Mesenchymal stem cell (in vitro differentiated cells and primary cell): ENCODE measurements at regions not wholly inside any gene's neighbourhood (a gene's known extent, or its start where the extent isn't known, plus 50 kb on each side); places are given as distances from the start of the nearest gene placed in this dataset.

Experiments used
- DNase-seq: peaks from one replicate; pipeline ENCODE4 v3.0.0-alpha.2; 2013
- H2AFZ ChIP-seq: one replicate; pipeline ENCODE4 v1.6.1; 2013; ENCODE audit warnings: low read depth, mild to moderate bottlenecking, control low read depth, inconsistent platforms, low read length, moderate library complexity
- H2AK5ac ChIP-seq: 2 replicates; pipeline ENCODE4 v1.6.1; 2013; ENCODE audit warnings: low read length, moderate library complexity, mild to moderate bottlenecking, inconsistent platforms; ENCODE audit not compliant: severe bottlenecking
- H2BK120ac ChIP-seq: one replicate; pipeline ENCODE4 v1.6.1; 2013; ENCODE audit warnings: low read depth, mild to moderate bottlenecking, inconsistent platforms, low read length, moderate library complexity
- H2BK12ac ChIP-seq, 2 experiments: one replicate each; pipeline ENCODE4 v1.6.1; 2013; ENCODE audit warnings: inconsistent platforms in 2 of 2, low read length in 2 of 2, mild to moderate bottlenecking in 2 of 2, moderate library complexity in 2 of 2, control low read depth in 1 of 2
- H2BK15ac ChIP-seq: one replicate; pipeline ENCODE4 v1.6.1; 2013; ENCODE audit warnings: mild to moderate bottlenecking, low read depth, inconsistent platforms; ENCODE audit not compliant: poor library complexity, severe bottlenecking
- H2BK5ac ChIP-seq: 2 replicates; pipeline ENCODE4 v1.6.1; 2013; ENCODE audit warnings: low read depth, mild to moderate bottlenecking, low read length, control low read depth, inconsistent platforms; ENCODE audit not compliant: poor library complexity, severe bottlenecking
- H3K14ac ChIP-seq, 2 experiments: one replicate each; pipeline ENCODE4 v1.6.1; 2013; ENCODE audit warnings: inconsistent platforms in 2 of 2, low read length in 2 of 2, control low read depth in 1 of 2, mild to moderate bottlenecking in 1 of 2, moderate library complexity in 1 of 2
- H3K18ac ChIP-seq, 2 experiments: one replicate each; pipeline ENCODE4 v1.6.1; 2013; ENCODE audit warnings: inconsistent platforms in 2 of 2, low read length in 2 of 2, control low read depth in 1 of 2, low read depth in 1 of 2, mild to moderate bottlenecking in 1 of 2
- H3K23ac ChIP-seq, 2 experiments: one replicate each; pipeline ENCODE4 v1.6.1; 2013; ENCODE audit warnings: inconsistent platforms in 2 of 2, low read length in 2 of 2, mild to moderate bottlenecking in 2 of 2, moderate library complexity in 2 of 2, control low read depth in 1 of 2
- H3K27ac ChIP-seq: 2 replicates; pipeline ENCODE4 v1.5.1; 2013; ENCODE audit warnings: mild to moderate bottlenecking, moderate library complexity, low read length, control low read depth, inconsistent platforms; ENCODE audit not compliant: poor library complexity, severe bottlenecking
- H3K27me3 ChIP-seq, 2 experiments: 2 replicates each; pipeline versions ENCODE4 v1.6.1 to v1.7.0; 2013; ENCODE audit warnings: low read length in 2 of 2, mild to moderate bottlenecking in 2 of 2, moderate library complexity in 2 of 2, control low read depth in 1 of 2, inconsistent platforms in 1 of 2; ENCODE audit not compliant: control insufficient read depth in 1 of 2, insufficient read depth in 1 of 2
- H3K36me3 ChIP-seq, 2 experiments: 2 replicates each; pipeline versions ENCODE4 v1.6.1 to v1.7.0; 2013; ENCODE audit warnings: low read length in 2 of 2, control low read depth in 1 of 2, inconsistent platforms in 1 of 2, low read depth in 1 of 2, mild to moderate bottlenecking in 1 of 2; ENCODE audit not compliant: insufficient read depth in 2 of 2, control insufficient read depth in 1 of 2
- H3K4ac ChIP-seq, 2 experiments: one replicate each; pipeline ENCODE4 v1.6.1; 2013; ENCODE audit warnings: inconsistent platforms in 2 of 2, low read length in 2 of 2, mild to moderate bottlenecking in 2 of 2, moderate library complexity in 2 of 2, control low read depth in 1 of 2, low read depth in 1 of 2
- H3K4me1 ChIP-seq: 2 replicates; pipeline ENCODE4 v1.6.1; 2013; ENCODE audit warnings: low read depth, low read length, control low read depth; ENCODE audit not compliant: control insufficient read depth, insufficient read depth
- H3K4me2 ChIP-seq: 2 replicates; pipeline ENCODE4 v1.6.1; 2013; ENCODE audit warnings: low read length, mild to moderate bottlenecking, inconsistent platforms; ENCODE audit not compliant: poor library complexity, severe bottlenecking
- H3K4me3 ChIP-seq, 2 experiments: 2 replicates each; pipeline versions ENCODE4 v1.5.1 to v1.7.0; 2013; ENCODE audit warnings: low read length in 2 of 2, mild to moderate bottlenecking in 2 of 2, control low read depth in 1 of 2, low read depth in 1 of 2; ENCODE audit not compliant: insufficient read depth in 1 of 2
- H3K79me1 ChIP-seq: replicated peaks from 2 replicates; pipeline ENCODE4 v1.6.1; 2013; ENCODE audit warnings: mild to moderate bottlenecking, control low read depth, low read length, inconsistent platforms; ENCODE audit not compliant: poor library complexity, severe bottlenecking
- H3K9ac ChIP-seq: 2 replicates; pipeline ENCODE4 v1.7.0; 2013; ENCODE audit warnings: mild to moderate bottlenecking, low read length, moderate library complexity
- H3K9me3 ChIP-seq: 2 replicates; pipeline ENCODE4 v1.7.0; 2013; ENCODE audit warnings: mild to moderate bottlenecking, low read length; ENCODE audit not compliant: control insufficient read depth
- H4K8ac ChIP-seq: one replicate; pipeline ENCODE4 v1.6.1; 2013; ENCODE audit warnings: inconsistent platforms, mild to moderate bottlenecking, low read length, moderate library complexity
- H4K91ac ChIP-seq: one replicate; pipeline ENCODE4 v1.6.1; 2013; ENCODE audit warnings: mild to moderate bottlenecking, low read length, inconsistent platforms
- WGBS: methylation state at CpG from one replicate; pipeline ENCODE4 v1.1.7; 2013; ENCODE audit warnings: mixed read lengths; 5-methylcytosine and 5-hydroxymethylcytosine counted together

- Histone ChIP-seq H3K4ac (no peak overlapping the region), H3K4me1 (peaks cover 19% of the 10 kb centered on the region), H2BK12ac (no peak overlapping the region), H4K8ac (no peak overlapping the region), H3K23ac (no peak overlapping the region), H2AFZ (no peak overlapping the region), H3K4me2 (no peak overlapping the region), H3K27ac (no peak overlapping the region), H3K27me3 (peaks cover 87 to 98% of the 10 kb centered on the region in 2 experiments), H3K14ac (no peak overlapping the region), H2BK15ac (no peak overlapping the region), H3K79me1 (no peaks in the 10 kb centered on the region), H4K91ac (no peak overlapping the region), H2BK120ac (no peak overlapping the region), H3K18ac (no peak overlapping the region), H3K9ac (no peak overlapping the region), H2AK5ac (no peak overlapping the region), H3K36me3 (no peaks in the 10 kb centered on the region), H3K9me3 (no peaks in the 10 kb centered on the region), H2BK5ac (no peak overlapping the region), H3K4me3 (peak overlapping the region in 1 of 2 experiments; percentile 68)
- no peak for DNase-seq
- 3% methylated on average over 12 of the region's 14 CpGs for WGBS
These were observed 87.2 kb downstream of the NR2F2 start for GRCh38 chr15:96417760-96418130.

DNA sequence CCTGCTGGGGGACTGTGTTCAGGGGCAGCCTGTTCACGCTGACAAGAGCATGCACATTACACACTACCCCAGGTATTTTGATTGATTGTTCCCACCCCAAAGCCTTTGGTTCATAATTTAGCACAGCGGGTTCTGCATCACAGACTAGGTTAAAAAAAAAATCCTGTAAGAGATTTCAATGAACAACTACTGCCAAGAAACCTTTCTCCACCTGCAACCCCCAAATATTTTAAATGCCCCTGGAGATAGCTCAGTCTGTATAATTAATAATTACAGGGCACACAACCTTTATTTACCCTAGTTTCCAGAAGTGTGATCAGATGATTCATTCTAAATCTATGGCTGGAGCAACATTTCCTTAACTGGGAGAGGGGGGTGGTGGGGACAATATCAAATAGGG is 87.6 kb downstream of the NR2F2 start:
- no peak overlapping the region for H2AFZ ChIP-seq
- peaks cover 83 to 94% of the 10 kb centered on the region in 2 experiments for H3K27me3 ChIP-seq
- H2BK15ac ChIP-seq: no peak overlapping the region
- H4K91ac ChIP-seq: no peak overlapping the region
- H3K79me1 ChIP-seq: no peaks in the 10 kb centered on the region
- no peaks in the 10 kb centered on the region for H3K9me3 ChIP-seq
- H2BK12ac ChIP-seq: no peak overlapping the region
- H3K4me2 ChIP-seq: no peak overlapping the region
- no peaks in the 10 kb centered on the region for H3K36me3 ChIP-seq
- 4% methylated on average over 2 of the region's 2 CpGs for WGBS
- no peak overlapping the region for H3K4me3 ChIP-seq
- H3K27ac ChIP-seq: no peak overlapping the region
- H2BK120ac ChIP-seq: no peak overlapping the region
- H4K8ac ChIP-seq: no peak overlapping the region
- no peak overlapping the region for H2BK5ac ChIP-seq
- H3K23ac ChIP-seq: no peak overlapping the region
- H3K14ac ChIP-seq: no peak overlapping the region
- no peak overlapping the region for H3K18ac ChIP-seq
- H3K9ac ChIP-seq: no peak overlapping the region
- no peak overlapping the region for H3K4ac ChIP-seq
- peaks cover 19% of the 10 kb centered on the region for H3K4me1 ChIP-seq
- H2AK5ac ChIP-seq: no peak overlapping the region
- DNase-seq: no peak

- H3K79me1 ChIP-seq: no peaks in the 10 kb centered on the region
- WGBS: 49% methylated on average over 7 of the region's 8 CpGs
- H2AFZ ChIP-seq: no peak overlapping the region
- peaks cover 14% of the 10 kb centered on the region for H3K4me1 ChIP-seq
- H4K8ac ChIP-seq: no peak overlapping the region
- peak overlapping the region in 1 of 2 experiments; percentile 17 for H3K4me3 ChIP-seq
- H2BK15ac ChIP-seq: no peak overlapping the region
- no peak overlapping the region for H2AK5ac ChIP-seq
- no peaks in the 10 kb centered on the region for H3K36me3 ChIP-seq
- H3K27me3 ChIP-seq: peaks cover 53 to 68% of the 10 kb centered on the region in 2 experiments
- no peaks in the 10 kb centered on the region for H3K9me3 ChIP-seq
- DNase-seq: no peak
- H3K18ac ChIP-seq: no peak overlapping the region
- H2BK12ac ChIP-seq: no peak overlapping the region
- H3K23ac ChIP-seq: no peak overlapping the region
- H3K9ac ChIP-seq: no peak overlapping the region
- no peak overlapping the region for H3K4me2 ChIP-seq
- H2BK120ac ChIP-seq: no peak overlapping the region
- H4K91ac ChIP-seq: no peak overlapping the region
- H3K14ac ChIP-seq: no peak overlapping the region
- H3K27ac ChIP-seq: no peak overlapping the region
- no peak overlapping the region for H2BK5ac ChIP-seq
- H3K4ac ChIP-seq: no peak overlapping the region
These were observed 90.7 kb downstream of the NR2F2 start for GRCh38 chr15:96421178-96421601.

GRCh38 chr15:96422125-96422524 is 91.6 kb downstream of the NR2F2 start:
- Histone ChIP-seq H3K36me3 (no peaks in the 10 kb centered on the region), H3K79me1 (no peaks in the 10 kb centered on the region), H3K23ac (no peak overlapping the region), H2BK15ac (no peak overlapping the region), H2AFZ (no peak overlapping the region), H3K4me1 (peaks cover 5% of the 10 kb centered on the region), H3K14ac (no peak overlapping the region), H4K8ac (no peak overlapping the region), H3K4me2 (no peak overlapping the region), H3K18ac (no peak overlapping the region), H3K27ac (no peak overlapping the region), H3K27me3 (peaks cover 46 to 64% of the 10 kb centered on the region in 2 experiments), H3K4me3 (no peak overlapping the region), H3K4ac (no peak overlapping the region), H3K9me3 (no peaks in the 10 kb centered on the region), H3K9ac (no peak overlapping the region), H2AK5ac (no peak overlapping the region), H2BK5ac (no peak overlapping the region), H4K91ac (no peak overlapping the region), H2BK12ac (no peak overlapping the region), H2BK120ac (no peak overlapping the region)
- WGBS: 79% methylated on average over 6 of the region's 7 CpGs
- DNase-seq: no peak
